ENCODE measurements at regions not wholly inside any gene's neighbourhood (a gene's known extent, or its start where the extent isn't known, plus 50 kb on each side); places are given as distances from the start of the nearest gene placed in this dataset.

DNA sequence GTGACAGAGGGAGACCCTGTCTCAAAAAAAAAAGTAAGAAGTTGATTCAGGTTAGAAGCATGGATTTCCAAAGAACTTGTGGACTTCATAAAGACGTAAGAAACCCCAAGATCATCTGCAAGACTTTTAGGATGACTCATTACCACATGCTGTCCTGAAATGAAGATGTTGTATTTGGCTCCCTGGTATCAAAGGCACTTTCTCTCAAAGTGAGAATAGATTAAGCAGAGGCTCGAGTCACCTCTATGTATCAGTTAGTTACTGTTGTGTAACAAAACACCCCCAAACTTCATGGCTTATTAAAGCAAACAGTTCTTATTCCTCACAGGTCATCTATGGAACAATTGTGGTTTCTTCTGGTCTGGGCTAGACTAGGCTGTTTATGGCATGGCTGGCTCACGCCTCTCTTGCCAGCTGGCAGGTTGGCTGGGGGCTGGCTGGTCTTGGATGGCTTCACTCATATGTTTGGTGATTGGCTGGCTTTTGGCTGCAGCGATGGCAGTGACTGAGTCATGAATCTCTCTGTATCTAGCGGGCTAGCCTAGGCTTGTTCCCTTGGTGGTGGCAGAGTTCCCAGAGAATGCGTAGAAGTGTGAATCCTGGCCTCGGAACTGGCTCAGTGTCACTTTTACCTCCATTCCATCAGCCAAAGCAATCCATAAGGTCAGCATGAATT lies 60.4 kb upstream of the MSI2 start:
- H3K36me3 ChIP-seq: no peaks in the 10 kb centered on the region
- no peaks in the 10 kb centered on the region for H3K4me1 ChIP-seq
- no peak overlapping the region for H3K27ac ChIP-seq
- DNase-seq (ENCODE audit: low spot score in 2 of 2): peak in 1 of 2 donors; percentile 54
- TF ChIP-seq, protein P1, sequence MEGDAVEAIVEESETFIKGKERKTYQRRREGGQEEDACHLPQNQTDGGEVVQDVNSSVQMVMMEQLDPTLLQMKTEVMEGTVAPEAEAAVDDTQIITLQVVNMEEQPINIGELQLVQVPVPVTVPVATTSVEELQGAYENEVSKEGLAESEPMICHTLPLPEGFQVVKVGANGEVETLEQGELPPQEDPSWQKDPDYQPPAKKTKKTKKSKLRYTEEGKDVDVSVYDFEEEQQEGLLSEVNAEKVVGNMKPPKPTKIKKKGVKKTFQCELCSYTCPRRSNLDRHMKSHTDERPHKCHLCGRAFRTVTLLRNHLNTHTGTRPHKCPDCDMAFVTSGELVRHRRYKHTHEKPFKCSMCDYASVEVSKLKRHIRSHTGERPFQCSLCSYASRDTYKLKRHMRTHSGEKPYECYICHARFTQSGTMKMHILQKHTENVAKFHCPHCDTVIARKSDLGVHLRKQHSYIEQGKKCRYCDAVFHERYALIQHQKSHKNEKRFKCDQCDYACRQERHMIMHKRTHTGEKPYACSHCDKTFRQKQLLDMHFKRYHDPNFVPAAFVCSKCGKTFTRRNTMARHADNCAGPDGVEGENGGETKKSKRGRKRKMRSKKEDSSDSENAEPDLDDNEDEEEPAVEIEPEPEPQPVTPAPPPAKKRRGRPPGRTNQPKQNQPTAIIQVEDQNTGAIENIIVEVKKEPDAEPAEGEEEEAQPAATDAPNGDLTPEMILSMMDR (IDR thresholded peaks at IDR 0.05): no peak
- TF ChIP-seq POLR2A (IDR thresholded peaks at IDR 0.05) (no peak), POLR2AphosphoS5 (IDR thresholded peaks at IDR 0.05) (no peak)
- H3K27me3 ChIP-seq: no peaks in the 10 kb centered on the region
- H3K4me3 ChIP-seq: no peak overlapping the region
- intact Hi-C loops (cut with DNase I; ENCODE audit: low total_unique reads): no loop called here
- peaks cover 0 to 3% of the 10 kb centered on the region in 2 donors for H3K9me3 ChIP-seq

DNA sequence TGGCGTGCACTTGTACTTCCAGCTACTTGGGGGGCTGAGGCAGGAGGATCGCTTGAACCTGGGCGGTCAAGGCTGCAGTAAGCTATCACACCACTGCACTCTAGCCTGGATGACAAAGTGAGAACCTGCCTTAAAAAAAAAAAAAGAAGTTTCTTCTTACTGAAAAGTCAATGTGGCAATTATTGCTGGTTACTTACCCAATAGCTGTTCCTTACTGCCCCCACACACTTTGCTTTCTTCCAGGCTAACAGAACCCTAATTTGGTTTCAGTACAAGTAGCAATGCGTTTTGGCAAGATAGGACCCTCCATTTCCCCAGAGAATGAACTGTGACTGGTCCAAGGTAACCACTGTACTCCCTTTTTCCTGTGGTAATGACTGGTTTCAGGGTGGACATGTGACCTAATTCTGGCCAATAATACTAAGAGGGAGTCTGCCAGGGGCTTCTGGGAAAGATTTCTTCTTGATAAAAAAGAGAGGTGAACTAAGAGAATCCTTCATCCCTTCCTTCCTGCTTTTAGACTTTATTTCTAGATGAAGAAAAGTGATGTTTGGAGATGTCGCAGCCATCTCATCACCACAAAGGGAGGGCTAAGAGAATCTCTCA lies 58.8 kb upstream of the MSI2 start:
- peaks cover 0 to 3% of the 10 kb centered on the region in 2 donors for H3K9me3 ChIP-seq
- DNase-seq (ENCODE audit: low spot score in 2 of 2): no peak
- H3K27ac ChIP-seq: no peak overlapping the region
- no peaks in the 10 kb centered on the region for H3K4me1 ChIP-seq
- TF ChIP-seq POLR2AphosphoS5 (IDR thresholded peaks at IDR 0.05) (no peak), POLR2A (IDR thresholded peaks at IDR 0.05) (no peak)
- TF ChIP-seq, protein P1 (IDR thresholded peaks at IDR 0.05): no peak
- H3K27me3 ChIP-seq: no peaks in the 10 kb centered on the region
- intact Hi-C loops (cut with DNase I; ENCODE audit: low total_unique reads): no loop called here
- H3K4me3 ChIP-seq: no peak overlapping the region
- no peaks in the 10 kb centered on the region for H3K36me3 ChIP-seq

DNA sequence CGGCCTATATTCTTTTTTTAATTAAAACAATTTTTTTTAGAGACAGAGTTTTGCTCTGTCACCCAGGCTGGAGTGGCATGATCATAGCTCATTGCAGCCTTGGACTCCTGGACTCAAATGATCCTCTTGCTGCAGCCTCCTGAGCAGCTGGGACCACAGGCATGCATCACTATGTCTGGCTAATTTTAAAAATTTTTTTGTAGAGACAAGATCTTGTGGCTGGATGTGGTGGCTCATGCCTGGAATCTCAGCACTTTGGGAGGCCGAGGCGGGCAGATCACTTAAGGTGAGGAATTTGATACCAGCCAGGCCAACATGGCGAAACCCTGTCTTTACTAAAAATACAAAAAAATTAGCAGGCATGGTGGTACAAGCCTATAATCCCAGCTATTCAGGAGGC lies 54.8 kb upstream of the MSI2 start:
- Histone ChIP-seq H3K4me3 (no peak overlapping the region), H3K4me1 (no peaks in the 10 kb centered on the region), H3K9me3 (no peaks in the 10 kb centered on the region), H3K27me3 (no peaks in the 10 kb centered on the region), H3K27ac (no peak overlapping the region), H3K36me3 (no peaks in the 10 kb centered on the region)
- TF ChIP-seq, protein P1 (IDR thresholded peaks at IDR 0.05): no peak
- no peak for TF ChIP-seq POLR2A (IDR thresholded peaks at IDR 0.05)
- no peak for TF ChIP-seq POLR2AphosphoS5 (IDR thresholded peaks at IDR 0.05)
- intact Hi-C loops (cut with DNase I; ENCODE audit: low total_unique reads): no loop called here
- no peak for DNase-seq (ENCODE audit: low spot score in 2 of 2)

- DNase-seq (ENCODE audit: low spot score in 2 of 2): no peak
- Histone ChIP-seq H3K27me3 (no peaks in the 10 kb centered on the region), H3K4me3 (no peak overlapping the region), H3K27ac (no peak overlapping the region), H3K9me3 (peaks cover 0 to 3% of the 10 kb centered on the region in 2 donors), H3K4me1 (no peaks in the 10 kb centered on the region), H3K36me3 (no peaks in the 10 kb centered on the region)
- intact Hi-C loops (cut with DNase I; ENCODE audit: low total_unique reads): no loop called here
- TF ChIP-seq, protein P1 (IDR thresholded peaks at IDR 0.05): no peak
- no peak for TF ChIP-seq POLR2A (IDR thresholded peaks at IDR 0.05)
- no peak for TF ChIP-seq POLR2AphosphoS5 (IDR thresholded peaks at IDR 0.05)
Observed at GRCh38 chr17:57203040-57203439, 53.3 kb upstream of the MSI2 start.

All from breast epithelium (tissue), 4 donors.